ENCODE measurements at regions not wholly inside any gene's neighbourhood (a gene's known extent, or its start where the extent isn't known, plus 50 kb on each side); places are given as distances from the start of the nearest gene placed in this dataset.

- no peak for DNase-seq
Observed at GRCh38 chr15:62932436-62932835, 110.1 kb upstream of the TPM1 start.

GRCh38 chr15:62933386-62933785, 109.2 kb upstream of the TPM1 start:
- DNase-seq = no peak

GRCh38 chr15:62934236-62934971, 108.1 kb upstream of the TPM1 start:
- no peak for DNase-seq

- no peak for DNase-seq
Observed at GRCh38 chr15:62935300-62936081, 107.1 kb upstream of the TPM1 start.

- no peak for DNase-seq
Observed at GRCh38 chr15:62938825-62939224, 103.7 kb upstream of the TPM1 start.

- DNase-seq = no peak
Observed at GRCh38 chr15:62940093-62940754, 102.3 kb upstream of the TPM1 start.

GRCh38 chr15:62940755-62941361, 101.7 kb upstream of the TPM1 start:
- no peak for DNase-seq

GRCh38 chr15:62941699-62942098, 100.8 kb upstream of the TPM1 start:
- no peak for DNase-seq

- no peak for DNase-seq
Observed at GRCh38 chr15:62942428-62942827, 100.1 kb upstream of the TPM1 start.

- no peak for DNase-seq
Observed at GRCh38 chr15:62945063-62945462, 97.5 kb upstream of the TPM1 start.

GRCh38 chr15:62945760-62946159, 96.8 kb upstream of the TPM1 start:
- no peak for DNase-seq

- no peak for DNase-seq
Observed at GRCh38 chr15:62946940-62947339, 95.6 kb upstream of the TPM1 start.

GRCh38 chr15:62950462-62950931, 92.0 kb upstream of the TPM1 start:
- no peak for DNase-seq

GRCh38 chr15:62951481-62951880, 91.1 kb upstream of the TPM1 start:
- DNase-seq = no peak

- DNase-seq = no peak
Observed at GRCh38 chr15:62953021-62953420, 89.5 kb upstream of the TPM1 start.

GRCh38 chr15:62953496-62954045, 89.0 kb upstream of the TPM1 start:
- no peak for DNase-seq

- no peak for DNase-seq
Observed at GRCh38 chr15:62957130-62957529, 85.4 kb upstream of the TPM1 start.

- DNase-seq = no peak
Observed at GRCh38 chr15:62958528-62959363, 83.8 kb upstream of the TPM1 start.

GRCh38 chr15:62961134-62961533, 81.4 kb upstream of the TPM1 start:
- DNase-seq = no peak

- DNase-seq = no peak
Observed at GRCh38 chr15:62962101-62962995, 80.2 kb upstream of the TPM1 start.

- DNase-seq = no peak
Observed at GRCh38 chr15:62964251-62964650, 78.3 kb upstream of the TPM1 start.
